ENCODE measurements at regions not wholly inside any gene's neighbourhood (a gene's known extent, or its start where the extent isn't known, plus 50 kb on each side); places are given as distances from the start of the nearest gene placed in this dataset.

DNA sequence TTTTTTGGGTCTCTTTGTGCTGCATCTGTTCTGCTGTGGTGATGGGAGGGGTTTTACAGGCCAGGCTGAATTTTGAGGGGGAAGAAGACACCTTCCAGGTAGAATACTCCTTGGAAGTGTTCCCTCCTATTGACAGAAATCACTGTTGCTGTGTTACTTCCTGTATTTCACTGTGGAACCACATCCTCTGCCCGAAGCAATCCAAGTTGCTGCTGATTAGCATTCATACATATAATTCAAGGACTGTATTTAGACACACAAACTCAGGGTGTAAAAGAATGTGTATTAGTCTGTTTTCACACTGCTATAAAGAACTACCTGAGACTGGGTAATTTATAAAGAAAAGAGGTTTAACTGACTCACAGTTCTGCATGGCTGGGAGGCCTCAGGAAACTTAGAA lies 50.6 kb upstream of the TMEM244 start:
- no peaks in the 10 kb centered on the region for H3K4me1 Mint-ChIP-seq
- H3K9me3 Mint-ChIP-seq, result no peaks in the 10 kb centered on the region
- Histone ChIP-seq H2AFZ (replicated peaks) (no peak overlapping the region), H3K27me3 (no peaks in the 10 kb centered on the region), H3K36me3 (no peaks in the 10 kb centered on the region), H3K9ac (no peak overlapping the region), H3F3A (ENCODE audit: low read depth) (no peaks in the 10 kb centered on the region), H3K4me2 (no peak overlapping the region), H3K9me3 (ENCODE audit: low read depth) (no peaks in the 10 kb centered on the region), H3K27ac (no peak overlapping the region), H4K20me1 (ENCODE audit: low read depth) (no peaks in the 10 kb centered on the region), H3K4me1 (no peaks in the 10 kb centered on the region), H3K4me3 (no peak overlapping the region), H3K79me2 (ENCODE audit: low read depth) (no peaks in the 10 kb centered on the region)
- H3K36me3 Mint-ChIP-seq, result no peaks in the 10 kb centered on the region
- no peak overlapping the region for H3K27ac Mint-ChIP-seq
- no peak for DNase-seq (ENCODE audit: low spot score)
- TF ChIP-seq EZH2phosphoT487 (IDR thresholded peaks at IDR 0.05) (no peak), EZH2 (IDR thresholded peaks at IDR 0.05) (no peak)
- TF ChIP-seq, protein P1, sequence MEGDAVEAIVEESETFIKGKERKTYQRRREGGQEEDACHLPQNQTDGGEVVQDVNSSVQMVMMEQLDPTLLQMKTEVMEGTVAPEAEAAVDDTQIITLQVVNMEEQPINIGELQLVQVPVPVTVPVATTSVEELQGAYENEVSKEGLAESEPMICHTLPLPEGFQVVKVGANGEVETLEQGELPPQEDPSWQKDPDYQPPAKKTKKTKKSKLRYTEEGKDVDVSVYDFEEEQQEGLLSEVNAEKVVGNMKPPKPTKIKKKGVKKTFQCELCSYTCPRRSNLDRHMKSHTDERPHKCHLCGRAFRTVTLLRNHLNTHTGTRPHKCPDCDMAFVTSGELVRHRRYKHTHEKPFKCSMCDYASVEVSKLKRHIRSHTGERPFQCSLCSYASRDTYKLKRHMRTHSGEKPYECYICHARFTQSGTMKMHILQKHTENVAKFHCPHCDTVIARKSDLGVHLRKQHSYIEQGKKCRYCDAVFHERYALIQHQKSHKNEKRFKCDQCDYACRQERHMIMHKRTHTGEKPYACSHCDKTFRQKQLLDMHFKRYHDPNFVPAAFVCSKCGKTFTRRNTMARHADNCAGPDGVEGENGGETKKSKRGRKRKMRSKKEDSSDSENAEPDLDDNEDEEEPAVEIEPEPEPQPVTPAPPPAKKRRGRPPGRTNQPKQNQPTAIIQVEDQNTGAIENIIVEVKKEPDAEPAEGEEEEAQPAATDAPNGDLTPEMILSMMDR (IDR thresholded peaks at IDR 0.05), result no peak
- H3K4me3 Mint-ChIP-seq, result no peak overlapping the region
- peaks cover 3% of the 10 kb centered on the region for H3K27me3 Mint-ChIP-seq (ENCODE audit: insufficient read depth, low read depth)

Measured in neural progenitor cell (in vitro differentiated cells).